Liver (tissue), 7 donors: ENCODE measurements at regions not wholly inside any gene's neighbourhood (a gene's known extent, or its start where the extent isn't known, plus 50 kb on each side); places are given as distances from the start of the nearest gene placed in this dataset.
"Not testable (repeated sequence)": the region's sequence is repeated elsewhere in the genome, so short reads cannot be mapped to it uniquely, and the experiment has no call there.

Source experiments
- DNase-seq: peaks from one replicate; pipeline ENCODE4 v3.0.0-alpha.2; 2017; ENCODE audit warnings: low spot score
- H3K27ac ChIP-seq, 2 donors: one replicate each; pipeline ENCODE4 v1.7.0; 2013; ENCODE audit warnings: inconsistent platforms in 2 of 2, low read length in 2 of 2, control low read depth in 1 of 2, low read depth in 1 of 2, mild to moderate bottlenecking in 1 of 2
- H3K27me3 ChIP-seq, 4 donors: one replicate each; pipeline versions ENCODE4 v1.6.1 to v1.7.0; 2013; ENCODE audit warnings: low read length in 3 of 4, inconsistent platforms in 1 of 4, mild to moderate bottlenecking in 1 of 4, moderate library complexity in 1 of 4; ENCODE audit not compliant: control insufficient read depth in 4 of 4, insufficient read depth in 4 of 4
- H3K36me3 ChIP-seq, 4 donors: one replicate each; pipeline versions ENCODE4 v1.6.1 to v1.7.0; 2013; ENCODE audit warnings: low read length in 3 of 4, mild to moderate bottlenecking in 3 of 4, low read depth in 1 of 4, moderate library complexity in 1 of 4; ENCODE audit not compliant: control insufficient read depth in 4 of 4, insufficient read depth in 3 of 4
- H3K4me1 ChIP-seq, 4 donors: one replicate each; pipeline versions ENCODE4 v1.6.1 to v1.7.0; 2013; ENCODE audit warnings: low read length in 3 of 4, mild to moderate bottlenecking in 3 of 4, moderate library complexity in 1 of 4; ENCODE audit not compliant: control insufficient read depth in 4 of 4, insufficient read depth in 4 of 4
- H3K4me3 ChIP-seq, 3 donors: one replicate each; pipeline versions ENCODE4 v1.6.1 to v1.7.0; 2013; ENCODE audit warnings: low read length in 3 of 3, control low read depth in 1 of 3, low read depth in 1 of 3, mild to moderate bottlenecking in 1 of 3
- H3K9ac ChIP-seq, 2 donors: one replicate each; pipeline ENCODE4 v1.7.0; 2013; ENCODE audit warnings: low read length in 2 of 2, mild to moderate bottlenecking in 2 of 2, moderate library complexity in 2 of 2, control low read depth in 1 of 2, low read depth in 1 of 2
- H3K9me3 ChIP-seq, 4 donors: one replicate each; pipeline versions ENCODE4 v1.6.1 to v1.7.0; 2013; ENCODE audit warnings: low read length in 3 of 4; ENCODE audit not compliant: control insufficient read depth in 4 of 4
- EGR1 ChIP-seq, 2 donors: IDR thresholded peaks; 2 replicates each; pipeline ENCODE4 v1.6.1; 2016 to 2018; ENCODE audit warnings: antibody characterized with exemption in 2 of 2, low read depth in 2 of 2
- FOXA1 ChIP-seq: IDR thresholded peaks from 2 replicates; pipeline ENCODE4 v1.6.1; 2016; ENCODE audit warnings: antibody characterized with exemption
- FOXA2 ChIP-seq: IDR thresholded peaks from 2 replicates; pipeline ENCODE4 v1.6.1; 2016; ENCODE audit warnings: antibody characterized with exemption
- GABPA ChIP-seq, 2 donors: IDR thresholded peaks in 1 of 2; conservative IDR thresholded peaks in 1 of 2; 2 replicates each; pipeline ENCODE4 v1.6.1; 2016; ENCODE audit warnings: antibody characterized with exemption in 2 of 2, mild to moderate bottlenecking in 1 of 2, moderate library complexity in 1 of 2
- HNF4A ChIP-seq, 2 donors: conservative IDR thresholded peaks; 2 replicates each; pipeline ENCODE4 v1.6.1; 2016; ENCODE audit warnings: antibody characterized with exemption in 2 of 2, mild to moderate bottlenecking in 2 of 2
- JUND ChIP-seq, 2 donors: IDR thresholded peaks; 2 replicates each; pipeline ENCODE4 v1.6.1; 2016; ENCODE audit warnings: antibody characterized with exemption in 2 of 2
- RAD21 ChIP-seq, 2 donors: IDR thresholded peaks; 2 replicates each; pipeline ENCODE4 v1.6.1; 2016; ENCODE audit warnings: antibody characterized with exemption in 2 of 2, mild to moderate bottlenecking in 2 of 2
- RXRA ChIP-seq, 2 donors: IDR thresholded peaks; 2 replicates each; pipeline ENCODE4 v1.6.1; 2017 to 2018; ENCODE audit warnings: antibody characterized with exemption in 2 of 2, mild to moderate bottlenecking in 1 of 2
- TAF1 ChIP-seq: conservative IDR thresholded peaks from 2 replicates; pipeline ENCODE4 v1.6.1; 2016; ENCODE audit warnings: antibody characterized with exemption, mild to moderate bottlenecking
- YY1 ChIP-seq: IDR thresholded peaks from 2 replicates; pipeline ENCODE4 v1.6.1; 2016; ENCODE audit warnings: antibody characterized with exemption, mild to moderate bottlenecking
- ZBTB33 ChIP-seq: IDR thresholded peaks from 2 replicates; pipeline ENCODE4 v1.6.1; 2016; ENCODE audit warnings: antibody characterized with exemption
- WGBS: extraction: QIAGEN DNeasy Blood & Tissue Kit; methylation state at CpG from one replicate; pipeline ENCODE4 v1.1.7; 2013; 5-methylcytosine and 5-hydroxymethylcytosine counted together
- TF ChIP-seq, protein P1 (sequence below): IDR thresholded peaks from 2 replicates; pipeline ENCODE4 v1.6.1; 2016; ENCODE audit warnings: antibody characterized with exemption, mild to moderate bottlenecking
- TF ChIP-seq, protein P2 (sequence below): IDR thresholded peaks from 2 replicates; pipeline ENCODE4 v1.6.1; 2016; ENCODE audit warnings: antibody characterized with exemption
- donor health status: healthy.
- donor health status: healthy.
- donor health status: healthy.
- donor health status: healthy.

GRCh38 chr2:83261591-83262136 lies 1197.4 kb downstream of the SUCLG1 start:
- no peak overlapping the region for H3K4me3 ChIP-seq
- no peaks in the 10 kb centered on the region for H3K9me3 ChIP-seq
- TF ChIP-seq HNF4A (conservative IDR thresholded peaks at IDR 0.05) (peak; percentile 11 to 21), ZBTB33 (no peak), TAF1 (no peak), FOXA2 (no peak), FOXA1 (no peak), JUND (IDR thresholded peaks at IDR 0.05) (no peak), YY1 (peak; percentile 25), GABPA (IDR thresholded peaks at IDR 0.05 in 1 of 2, conservative IDR thresholded peaks at IDR 0.05 in 1 of 2) (no peak), RAD21 (IDR thresholded peaks at IDR 0.05) (peak in 1 of 2 donors; percentile 5), RXRA (IDR thresholded peaks at IDR 0.05) (no peak)
- TF ChIP-seq, protein P1, sequence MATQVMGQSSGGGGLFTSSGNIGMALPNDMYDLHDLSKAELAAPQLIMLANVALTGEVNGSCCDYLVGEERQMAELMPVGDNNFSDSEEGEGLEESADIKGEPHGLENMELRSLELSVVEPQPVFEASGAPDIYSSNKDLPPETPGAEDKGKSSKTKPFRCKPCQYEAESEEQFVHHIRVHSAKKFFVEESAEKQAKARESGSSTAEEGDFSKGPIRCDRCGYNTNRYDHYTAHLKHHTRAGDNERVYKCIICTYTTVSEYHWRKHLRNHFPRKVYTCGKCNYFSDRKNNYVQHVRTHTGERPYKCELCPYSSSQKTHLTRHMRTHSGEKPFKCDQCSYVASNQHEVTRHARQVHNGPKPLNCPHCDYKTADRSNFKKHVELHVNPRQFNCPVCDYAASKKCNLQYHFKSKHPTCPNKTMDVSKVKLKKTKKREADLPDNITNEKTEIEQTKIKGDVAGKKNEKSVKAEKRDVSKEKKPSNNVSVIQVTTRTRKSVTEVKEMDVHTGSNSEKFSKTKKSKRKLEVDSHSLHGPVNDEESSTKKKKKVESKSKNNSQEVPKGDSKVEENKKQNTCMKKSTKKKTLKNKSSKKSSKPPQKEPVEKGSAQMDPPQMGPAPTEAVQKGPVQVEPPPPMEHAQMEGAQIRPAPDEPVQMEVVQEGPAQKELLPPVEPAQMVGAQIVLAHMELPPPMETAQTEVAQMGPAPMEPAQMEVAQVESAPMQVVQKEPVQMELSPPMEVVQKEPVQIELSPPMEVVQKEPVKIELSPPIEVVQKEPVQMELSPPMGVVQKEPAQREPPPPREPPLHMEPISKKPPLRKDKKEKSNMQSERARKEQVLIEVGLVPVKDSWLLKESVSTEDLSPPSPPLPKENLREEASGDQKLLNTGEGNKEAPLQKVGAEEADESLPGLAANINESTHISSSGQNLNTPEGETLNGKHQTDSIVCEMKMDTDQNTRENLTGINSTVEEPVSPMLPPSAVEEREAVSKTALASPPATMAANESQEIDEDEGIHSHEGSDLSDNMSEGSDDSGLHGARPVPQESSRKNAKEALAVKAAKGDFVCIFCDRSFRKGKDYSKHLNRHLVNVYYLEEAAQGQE, result no peak
- no peak overlapping the region for H3K9ac ChIP-seq
- no peaks in the 10 kb centered on the region for H3K27me3 ChIP-seq
- WGBS, result 50% methylated on average over 1 of the region's 1 CpG
- no peak overlapping the region for H3K27ac ChIP-seq
- no peaks in the 10 kb centered on the region for H3K36me3 ChIP-seq
- DNase-seq, result no peak
- no peaks in the 10 kb centered on the region for H3K4me1 ChIP-seq

DNA sequence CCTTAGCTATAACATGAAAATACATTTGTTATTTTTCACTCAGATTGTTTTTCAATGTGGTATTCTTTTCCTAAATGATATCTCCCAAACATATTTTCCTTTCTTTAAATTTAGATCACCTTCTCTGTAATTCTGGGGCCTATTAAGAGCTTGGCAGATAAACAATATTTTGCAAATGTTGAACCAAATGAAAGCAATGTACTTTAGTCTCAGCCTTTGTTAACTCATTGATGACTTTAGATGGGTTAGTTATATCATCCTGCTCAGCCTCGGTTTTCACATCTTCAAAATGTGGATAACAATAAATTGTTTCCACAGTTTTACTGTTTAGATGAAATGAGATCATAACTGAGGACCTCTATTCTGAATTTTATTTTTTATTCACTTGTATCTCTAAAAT lies 1205.2 kb downstream of the SUCLG1 start:
- no peaks in the 10 kb centered on the region for H3K4me1 ChIP-seq
- 52% methylated on average over 1 of the region's 1 CpG for WGBS
- no peak for DNase-seq
- H3K27ac ChIP-seq, result no peak overlapping the region
- no peak overlapping the region for H3K4me3 ChIP-seq
- TF ChIP-seq FOXA2, result peak; percentile 6
- TF ChIP-seq HNF4A (conservative IDR thresholded peaks at IDR 0.05), result peak in 1 of 2 donors; percentile 56
- TF ChIP-seq, protein P2, sequence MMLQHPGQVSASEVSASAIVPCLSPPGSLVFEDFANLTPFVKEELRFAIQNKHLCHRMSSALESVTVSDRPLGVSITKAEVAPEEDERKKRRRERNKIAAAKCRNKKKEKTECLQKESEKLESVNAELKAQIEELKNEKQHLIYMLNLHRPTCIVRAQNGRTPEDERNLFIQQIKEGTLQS, result no peak
- TF ChIP-seq RAD21 (IDR thresholded peaks at IDR 0.05), result peak in 1 of 2 donors; percentile 5
- no peak overlapping the region for H3K9ac ChIP-seq
- H3K9me3 ChIP-seq, result no peaks in the 10 kb centered on the region
- no peaks in the 10 kb centered on the region for H3K36me3 ChIP-seq
- no peaks in the 10 kb centered on the region for H3K27me3 ChIP-seq

GRCh38 chr2:83251321-83251872 lies 1207.7 kb downstream of the SUCLG1 start:
- no peak overlapping the region for H3K4me3 ChIP-seq
- no peak for TF ChIP-seq EGR1 (IDR thresholded peaks at IDR 0.05; ENCODE audit: low read depth in 2 of 2)
- peak; percentile 23 to 60 for TF ChIP-seq HNF4A (conservative IDR thresholded peaks at IDR 0.05)
- DNase-seq, result no peak
- H3K27me3 ChIP-seq, result no peaks in the 10 kb centered on the region
- no peaks in the 10 kb centered on the region for H3K4me1 ChIP-seq
- H3K27ac ChIP-seq, result no peak overlapping the region
- no peaks in the 10 kb centered on the region for H3K36me3 ChIP-seq
- no peaks in the 10 kb centered on the region for H3K9me3 ChIP-seq
- no peak overlapping the region for H3K9ac ChIP-seq
- WGBS, result 58% methylated on average over 3 of the region's 3 CpGs

DNA sequence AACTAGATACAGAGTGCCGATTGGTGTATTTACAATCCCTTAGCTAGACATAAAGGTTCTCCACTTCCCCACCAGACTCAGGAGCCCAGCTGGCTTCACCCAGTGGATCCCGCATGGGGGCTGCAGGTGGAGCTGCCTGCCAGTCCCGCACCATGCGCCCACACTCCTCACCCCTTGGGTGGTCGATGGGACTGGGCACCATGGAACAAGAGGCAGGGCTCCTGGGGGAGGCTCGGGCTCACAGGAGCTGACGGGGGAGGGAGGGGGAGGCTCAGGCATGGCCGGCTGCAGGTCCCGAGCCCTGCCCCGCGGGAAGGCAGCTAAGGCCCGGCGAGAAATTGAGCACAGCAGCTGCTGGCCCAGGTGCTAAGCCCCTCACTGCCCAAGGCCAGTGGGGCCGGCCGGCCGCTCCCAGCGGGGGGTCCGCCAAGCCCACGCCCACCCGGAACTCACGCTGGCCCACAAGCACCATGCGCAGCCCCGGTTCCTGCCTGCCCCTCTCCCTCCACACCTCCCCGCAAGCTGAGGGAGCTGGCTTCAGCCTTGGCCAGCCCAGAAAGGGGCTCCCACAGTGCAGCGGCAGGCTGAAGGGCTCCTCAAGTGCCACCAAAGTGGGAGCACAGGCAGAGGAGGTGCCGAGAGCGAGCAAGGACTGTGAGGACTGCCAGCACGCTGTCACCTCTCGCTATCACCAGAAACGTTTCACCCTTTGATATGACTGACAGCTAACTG lies 1213.1 kb downstream of the SUCLG1 start:
- not testable (repeated sequence) for H3K36me3 ChIP-seq, H3K27ac ChIP-seq, H3K9me3 ChIP-seq, DNase-seq, H3K9ac ChIP-seq, H3K27me3 ChIP-seq, H3K4me1 ChIP-seq, H3K4me3 ChIP-seq
- 97% methylated on average over 30 of the region's 30 CpGs for WGBS
